H1 (cell line): ENCODE measurements at regions not wholly inside any gene's neighbourhood (a gene's known extent, or its start where the extent isn't known, plus 50 kb on each side); places are given as distances from the start of the nearest gene placed in this dataset.

ENCODE experiments used
- CTCF ChIP-seq, 3 experiments: IDR thresholded peaks; 1 replicate in 2 of 3; 2 replicates in 1 of 3; pipeline versions ENCODE4 v1.5.1 to v1.6.1; 2011; ENCODE audit warnings: low read length in 3 of 3, mild to moderate bottlenecking in 3 of 3, inconsistent platforms in 2 of 3, low read depth in 1 of 3, moderate library complexity in 1 of 3; ENCODE audit not compliant: insufficient read depth in 1 of 3; ENCODE audit errors: control extremely low read depth in 1 of 3
- ZNF274 ChIP-seq: IDR thresholded peaks from 2 replicates; pipeline ENCODE4 v1.7.0; 2012; ENCODE audit warnings: low read length, borderline replicate concordance; ENCODE audit errors: extremely low read depth

DNA sequence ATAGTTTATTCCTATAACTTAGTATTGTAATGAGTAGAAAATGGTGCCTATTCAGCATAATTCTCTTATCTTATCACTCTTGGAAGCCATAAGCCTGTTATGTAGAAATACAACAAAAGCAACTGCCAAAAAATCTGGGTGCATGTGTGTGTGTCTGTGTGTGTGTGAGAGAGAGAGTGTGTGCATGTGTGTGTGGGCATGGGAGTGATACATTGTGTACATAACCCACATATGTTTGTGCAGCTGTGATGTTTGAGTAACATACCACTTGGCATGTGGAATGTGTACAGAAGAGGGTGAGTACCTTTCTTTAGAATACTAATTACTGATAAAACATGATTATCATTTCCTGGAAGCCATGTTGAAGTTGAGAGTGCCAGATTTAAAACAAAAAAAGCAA, 642.3 kb upstream of the SYT4 start:
- TF ChIP-seq CTCF (IDR thresholded peaks at IDR 0.05; ENCODE audit: control extremely low read depth in 1 of 3, insufficient read depth in 1 of 3, low read depth in 1 of 3, low read length in 3 of 3) (no peak), ZNF274 (no peak)
